Testis (tissue), 2 donors: ENCODE measurements at regions not wholly inside any gene's neighbourhood (a gene's known extent, or its start where the extent isn't known, plus 50 kb on each side); places are given as distances from the start of the nearest gene placed in this dataset.

Experiments
- DNase-seq: peaks from one replicate; pipeline ENCODE4 v3.0.0-alpha.2; 2019
- H3K27ac ChIP-seq, 2 donors: fragments of 200-600 bp; sonication (generic); one replicate each; pipeline ENCODE4 v1.5.1; 2019
- H3K27me3 ChIP-seq: fragments of 200-600 bp; sonication (generic); one replicate; pipeline ENCODE4 v1.5.1; 2019
- H3K36me3 ChIP-seq: fragments of 200-600 bp; sonication (generic); one replicate; pipeline ENCODE4 v1.5.1; 2017; ENCODE audit warnings: low read depth; ENCODE audit errors: missing control alignments
- H3K4me1 ChIP-seq: fragments of 200-600 bp; sonication (generic); one replicate; pipeline ENCODE4 v1.5.1; 2019
- H3K4me3 ChIP-seq, 2 donors: fragments of 200-600 bp; sonication (generic); one replicate each; pipeline ENCODE4 v1.5.1; 2017 to 2019
- H3K9me3 ChIP-seq: fragments of 200-600 bp; sonication (generic); one replicate; pipeline ENCODE4 v1.5.1; 2017
- POLR2A ChIP-seq: fragments of 450-650 bp; IDR thresholded peaks from one replicate; pipeline ENCODE4 v1.6.1; 2017; ENCODE audit warnings: antibody characterized with exemption, mild to moderate bottlenecking, moderate library complexity
- WGBS, 2 donors: methylation state at CpG; one replicate each; pipeline ENCODE4 v1.1.5; 2018; 5-methylcytosine and 5-hydroxymethylcytosine counted together
- intact Hi-C: fragments of 100-400 bp; cut with DNase I; formaldehyde crosslinking; loops from one replicate; pipeline ENCODE4 v1.15.1; 2023; ENCODE audit warnings: low total_unique reads
- TF ChIP-seq, protein P1 (sequence below), 3 experiments: fragments of 450-650 bp in 2 of 3; fragments of 200-600 bp in 1 of 3; sonication (generic) in 1 of 3; IDR thresholded peaks; one replicate each; pipeline ENCODE4 v1.5.1; 2016 to 2019; ENCODE audit warnings: antibody characterized with exemption in 3 of 3, mild to moderate bottlenecking in 2 of 3, moderate library complexity in 1 of 3

- Histone ChIP-seq H3K4me3 (no peak overlapping the region), H3K36me3 (no peaks in the 10 kb centered on the region), H3K27me3 (no peaks in the 10 kb centered on the region), H3K27ac (no peak overlapping the region), H3K4me1 (no peaks in the 10 kb centered on the region), H3K9me3 (no peaks in the 10 kb centered on the region)
- no peak for DNase-seq
- no peak for TF ChIP-seq POLR2A
- TF ChIP-seq, protein P1, sequence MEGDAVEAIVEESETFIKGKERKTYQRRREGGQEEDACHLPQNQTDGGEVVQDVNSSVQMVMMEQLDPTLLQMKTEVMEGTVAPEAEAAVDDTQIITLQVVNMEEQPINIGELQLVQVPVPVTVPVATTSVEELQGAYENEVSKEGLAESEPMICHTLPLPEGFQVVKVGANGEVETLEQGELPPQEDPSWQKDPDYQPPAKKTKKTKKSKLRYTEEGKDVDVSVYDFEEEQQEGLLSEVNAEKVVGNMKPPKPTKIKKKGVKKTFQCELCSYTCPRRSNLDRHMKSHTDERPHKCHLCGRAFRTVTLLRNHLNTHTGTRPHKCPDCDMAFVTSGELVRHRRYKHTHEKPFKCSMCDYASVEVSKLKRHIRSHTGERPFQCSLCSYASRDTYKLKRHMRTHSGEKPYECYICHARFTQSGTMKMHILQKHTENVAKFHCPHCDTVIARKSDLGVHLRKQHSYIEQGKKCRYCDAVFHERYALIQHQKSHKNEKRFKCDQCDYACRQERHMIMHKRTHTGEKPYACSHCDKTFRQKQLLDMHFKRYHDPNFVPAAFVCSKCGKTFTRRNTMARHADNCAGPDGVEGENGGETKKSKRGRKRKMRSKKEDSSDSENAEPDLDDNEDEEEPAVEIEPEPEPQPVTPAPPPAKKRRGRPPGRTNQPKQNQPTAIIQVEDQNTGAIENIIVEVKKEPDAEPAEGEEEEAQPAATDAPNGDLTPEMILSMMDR (IDR thresholded peaks at IDR 0.05), result no peak
- whole genome bisulfite sequencing, 2 donors, result 65 to 82% methylated on average over 7 of the region's 7 CpGs
- intact Hi-C loops, result no loop called here
Measured at GRCh38 chr3:107892955-107893624, 197.7 kb downstream of the CD47 start.

- no peak overlapping the region for H3K4me3 ChIP-seq
- intact Hi-C loops, result no loop called here
- WGBS, 2 donors, result 69 to 75% methylated on average over 2 of the region's 2 CpGs
Measured at GRCh38 chr3:107884719-107885460, 205.9 kb downstream of the CD47 start.

DNA sequence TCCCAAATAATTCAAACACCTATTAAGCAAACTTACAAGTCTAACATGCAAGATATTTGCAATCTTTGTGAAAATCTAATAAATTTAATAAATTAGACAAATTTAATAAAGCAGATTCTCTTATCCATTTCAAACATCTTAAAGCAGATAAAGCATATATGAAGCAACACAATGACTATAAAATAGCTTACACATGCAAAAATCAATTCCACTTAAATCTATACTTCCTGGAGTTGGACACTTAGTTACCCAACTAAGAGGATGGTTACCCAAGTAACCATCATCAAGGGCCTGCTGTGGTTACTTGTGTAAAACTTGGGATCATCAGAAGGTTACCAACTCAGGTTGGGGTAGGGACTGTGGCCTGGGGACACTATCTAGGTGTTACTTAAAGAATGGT lies 206.8 kb downstream of the CD47 start:
- TF ChIP-seq POLR2A, result no peak
- TF ChIP-seq, protein P1 (IDR thresholded peaks at IDR 0.05), result no peak
- Histone ChIP-seq H3K27ac (no peak overlapping the region), H3K9me3 (no peaks in the 10 kb centered on the region), H3K4me1 (no peaks in the 10 kb centered on the region), H3K4me3 (no peak overlapping the region), H3K27me3 (no peaks in the 10 kb centered on the region), H3K36me3 (no peaks in the 10 kb centered on the region)
- DNase-seq, result no peak
- intact Hi-C loops, result no loop called here

More at GRCh38 chr3:107884719-107885460, 205.9 kb downstream of the CD47 start:
- Histone ChIP-seq H3K27me3 (no peaks in the 10 kb centered on the region), H3K27ac (no peak overlapping the region), H3K4me1 (no peaks in the 10 kb centered on the region), H3K36me3 (no peaks in the 10 kb centered on the region), H3K9me3 (no peaks in the 10 kb centered on the region)
- no peak for DNase-seq
- no peak for TF ChIP-seq POLR2A

DNA sequence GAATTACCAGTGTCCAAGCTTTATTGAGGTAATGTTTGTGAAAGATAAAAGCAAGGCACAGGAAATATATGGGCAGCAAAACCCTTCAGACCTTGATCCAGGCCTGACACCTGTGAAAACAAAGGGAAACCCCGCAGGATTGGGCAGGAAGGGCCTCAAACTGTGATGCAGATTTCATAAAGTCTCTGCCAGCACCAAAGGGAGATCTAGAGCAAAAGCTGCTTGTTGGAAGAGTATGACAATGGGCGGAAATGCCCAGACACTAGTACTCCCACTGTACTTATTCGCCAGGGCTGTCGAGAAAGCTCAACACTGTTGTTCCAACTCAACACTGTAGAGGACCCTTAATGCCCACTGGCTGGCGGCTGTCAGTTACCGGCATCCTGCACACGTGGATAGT lies 207.9 kb downstream of the CD47 start:
- intact Hi-C loops, result no loop called here
- H3K9me3 ChIP-seq, result no peaks in the 10 kb centered on the region
- TF ChIP-seq POLR2A, result no peak
- TF ChIP-seq, protein P1 (IDR thresholded peaks at IDR 0.05), result no peak
- no peaks in the 10 kb centered on the region for H3K4me1 ChIP-seq
- no peaks in the 10 kb centered on the region for H3K27me3 ChIP-seq
- DNase-seq, result no peak
- no peak overlapping the region for H3K27ac ChIP-seq
- WGBS, 2 donors, result 84 to 89% methylated on average over 7 of the region's 7 CpGs
- H3K4me3 ChIP-seq, result no peak overlapping the region
- H3K36me3 ChIP-seq, result no peaks in the 10 kb centered on the region

DNA sequence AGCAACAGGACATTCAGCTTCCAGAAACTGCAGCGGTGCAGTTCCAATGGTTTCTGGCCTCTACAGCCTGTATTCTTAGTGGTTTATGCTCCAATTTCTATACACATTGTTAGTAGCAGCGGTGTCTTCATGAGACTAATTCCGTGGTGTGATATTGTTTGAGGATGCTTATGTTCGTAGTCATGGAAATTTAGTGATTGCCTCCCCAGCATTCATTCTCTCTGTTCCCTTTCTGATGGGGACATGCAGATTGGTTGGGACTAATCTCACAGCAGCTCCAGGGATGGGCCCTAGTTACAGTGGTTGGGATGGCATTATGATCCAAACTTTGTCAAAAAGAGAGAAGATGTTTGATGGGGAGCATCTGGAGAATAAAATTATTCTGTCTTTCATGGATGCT lies 208.6 kb downstream of the CD47 start:
- TF ChIP-seq POLR2A, result no peak
- TF ChIP-seq, protein P1 (IDR thresholded peaks at IDR 0.05), result no peak
- Histone ChIP-seq H3K9me3 (no peaks in the 10 kb centered on the region), H3K4me1 (no peaks in the 10 kb centered on the region), H3K4me3 (no peak overlapping the region), H3K27me3 (no peaks in the 10 kb centered on the region), H3K36me3 (no peaks in the 10 kb centered on the region), H3K27ac (no peak overlapping the region)
- 90 to 95% methylated on average over 4 of the region's 4 CpGs for WGBS, 2 donors
- intact Hi-C loops, result no loop called here
- DNase-seq, result no peak
